ENCODE measurements at regions not wholly inside any gene's neighbourhood (a gene's known extent, or its start where the extent isn't known, plus 50 kb on each side); places are given as distances from the start of the nearest gene placed in this dataset.

DNA sequence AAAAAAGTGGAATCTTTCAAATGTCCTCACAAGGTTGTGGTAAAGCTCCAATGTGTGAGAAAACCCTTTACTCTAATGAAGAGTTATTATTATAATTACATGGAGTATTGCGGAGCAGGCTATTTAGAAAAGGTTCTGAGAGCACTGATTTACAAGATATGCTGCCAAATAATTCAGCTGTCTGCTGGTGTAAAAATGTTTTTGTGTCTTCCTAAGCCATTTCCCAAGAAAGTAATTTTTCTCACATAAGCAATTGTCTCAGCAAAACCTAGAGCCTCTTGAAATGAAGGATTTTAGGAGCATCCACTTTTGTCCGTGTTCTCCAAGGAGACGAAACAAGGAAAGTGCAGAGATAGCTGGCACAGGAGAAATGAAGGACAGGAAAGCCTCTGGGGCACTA lies 229.6 kb upstream of the STARD13 start:
- intact Hi-C loops (cut with DNase I): no loop called here
- TF ChIP-seq, protein P1, sequence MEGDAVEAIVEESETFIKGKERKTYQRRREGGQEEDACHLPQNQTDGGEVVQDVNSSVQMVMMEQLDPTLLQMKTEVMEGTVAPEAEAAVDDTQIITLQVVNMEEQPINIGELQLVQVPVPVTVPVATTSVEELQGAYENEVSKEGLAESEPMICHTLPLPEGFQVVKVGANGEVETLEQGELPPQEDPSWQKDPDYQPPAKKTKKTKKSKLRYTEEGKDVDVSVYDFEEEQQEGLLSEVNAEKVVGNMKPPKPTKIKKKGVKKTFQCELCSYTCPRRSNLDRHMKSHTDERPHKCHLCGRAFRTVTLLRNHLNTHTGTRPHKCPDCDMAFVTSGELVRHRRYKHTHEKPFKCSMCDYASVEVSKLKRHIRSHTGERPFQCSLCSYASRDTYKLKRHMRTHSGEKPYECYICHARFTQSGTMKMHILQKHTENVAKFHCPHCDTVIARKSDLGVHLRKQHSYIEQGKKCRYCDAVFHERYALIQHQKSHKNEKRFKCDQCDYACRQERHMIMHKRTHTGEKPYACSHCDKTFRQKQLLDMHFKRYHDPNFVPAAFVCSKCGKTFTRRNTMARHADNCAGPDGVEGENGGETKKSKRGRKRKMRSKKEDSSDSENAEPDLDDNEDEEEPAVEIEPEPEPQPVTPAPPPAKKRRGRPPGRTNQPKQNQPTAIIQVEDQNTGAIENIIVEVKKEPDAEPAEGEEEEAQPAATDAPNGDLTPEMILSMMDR (IDR thresholded peaks at IDR 0.05): no peak
- H3K4me1 ChIP-seq: peaks cover 9% of the 10 kb centered on the region
- DNase-seq (no peak), ATAC-seq (no peak)
- H3K27ac ChIP-seq: no peak overlapping the region
- H3K4me3 ChIP-seq: no peak overlapping the region
- no peaks in the 10 kb centered on the region for H3K36me3 ChIP-seq
- H3K27me3 ChIP-seq: no peaks in the 10 kb centered on the region
- H3K9me3 ChIP-seq: no peaks in the 10 kb centered on the region

DNA sequence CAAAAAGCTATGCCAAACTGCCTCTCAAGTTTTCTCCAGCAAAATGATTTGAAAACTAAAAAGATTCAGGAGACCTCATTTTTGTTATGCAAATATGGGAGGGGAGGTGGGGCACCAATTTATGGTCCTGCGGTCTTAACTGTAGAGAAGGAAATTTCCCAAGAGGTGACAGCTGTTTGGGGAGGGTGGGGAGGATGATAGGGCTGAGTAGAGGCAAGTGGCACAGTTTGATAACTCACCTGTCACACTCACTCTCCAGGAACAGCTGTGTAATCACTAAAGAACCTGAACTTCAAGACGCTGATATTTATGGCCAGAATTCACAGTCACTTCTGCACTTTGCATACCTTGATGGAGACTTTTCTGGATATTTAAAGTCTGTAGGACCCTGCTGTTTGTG lies 232.9 kb upstream of the STARD13 start:
- Histone ChIP-seq H3K9me3 (no peaks in the 10 kb centered on the region), H3K27ac (no peak overlapping the region), H3K4me3 (no peak overlapping the region), H3K36me3 (no peaks in the 10 kb centered on the region), H3K4me1 (no peaks in the 10 kb centered on the region), H3K27me3 (no peaks in the 10 kb centered on the region)
- TF ChIP-seq, protein P1 (IDR thresholded peaks at IDR 0.05): no peak
- intact Hi-C loops (cut with DNase I): no loop called here
- ATAC-seq: no peak
- no peak for DNase-seq

DNA sequence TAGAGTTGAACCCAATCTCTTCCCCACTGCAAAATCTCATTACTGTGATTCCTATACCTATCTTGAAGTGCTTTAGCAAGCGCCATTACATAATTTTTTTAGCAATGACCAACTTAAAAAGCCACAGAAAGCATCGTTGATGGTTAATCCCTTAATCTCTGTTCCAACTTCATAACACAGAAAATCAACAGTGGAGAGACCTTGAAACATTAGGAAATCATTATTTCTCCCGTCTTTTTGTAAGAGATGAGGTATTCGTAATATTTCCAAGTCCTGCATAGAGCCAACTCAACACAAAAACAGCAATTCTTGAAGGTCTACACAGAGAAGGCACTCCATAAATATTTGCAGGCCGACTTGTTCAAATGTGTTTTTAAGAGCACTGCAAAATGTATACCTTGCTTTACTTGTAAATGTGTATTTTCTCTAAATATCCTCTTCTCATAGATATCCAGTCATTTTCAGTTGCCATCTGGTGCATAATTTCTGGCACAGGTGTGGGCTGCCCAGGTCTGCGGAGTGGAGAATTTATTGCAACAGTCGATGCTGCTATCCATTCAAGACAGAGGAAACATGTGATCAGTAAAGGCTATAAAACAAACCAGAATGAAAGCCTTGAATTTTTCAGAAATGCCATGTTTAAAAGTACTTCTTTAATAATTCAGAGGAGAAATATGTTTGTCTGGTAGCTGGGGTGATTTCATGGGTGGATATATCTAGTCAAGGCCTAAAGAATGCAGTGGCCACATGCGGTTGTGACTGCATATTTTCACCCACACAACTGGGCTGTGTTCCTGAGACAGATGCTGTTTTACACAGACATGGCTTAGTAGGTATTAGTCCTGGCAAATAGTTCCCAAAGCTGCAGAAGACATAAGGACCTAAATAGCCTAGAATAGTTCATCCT lies 234.3 kb upstream of the STARD13 start:
- H3K9me3 ChIP-seq: no peaks in the 10 kb centered on the region
- no peak overlapping the region for H3K4me3 ChIP-seq
- TF ChIP-seq, protein P1 (IDR thresholded peaks at IDR 0.05): no peak
- intact Hi-C loops (cut with DNase I): no loop called here
- no peaks in the 10 kb centered on the region for H3K4me1 ChIP-seq
- H3K27ac ChIP-seq: no peak overlapping the region
- DNase-seq (no peak), ATAC-seq (no peak)
- no peaks in the 10 kb centered on the region for H3K36me3 ChIP-seq
- no peaks in the 10 kb centered on the region for H3K27me3 ChIP-seq

DNA sequence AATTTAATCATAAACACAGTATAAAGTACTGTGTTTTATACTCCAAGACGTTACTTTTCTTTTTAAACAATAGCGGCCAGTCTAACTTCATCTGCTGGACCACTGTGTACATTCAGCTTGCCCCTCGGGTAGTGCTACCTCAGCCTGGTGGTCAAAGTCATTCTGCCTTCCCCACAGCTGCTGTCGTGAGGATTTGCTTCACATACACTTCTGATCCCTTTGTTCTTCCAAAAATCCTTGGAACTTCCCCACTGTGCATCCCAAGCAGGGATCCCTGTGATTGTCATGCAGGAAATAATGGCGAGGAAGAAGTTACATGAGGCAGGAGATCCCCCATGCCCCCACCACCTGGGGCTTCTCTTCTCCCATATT lies 234.9 kb upstream of the STARD13 start:
- no peaks in the 10 kb centered on the region for H3K4me1 ChIP-seq
- intact Hi-C loops (cut with DNase I): no loop called here

DNA sequence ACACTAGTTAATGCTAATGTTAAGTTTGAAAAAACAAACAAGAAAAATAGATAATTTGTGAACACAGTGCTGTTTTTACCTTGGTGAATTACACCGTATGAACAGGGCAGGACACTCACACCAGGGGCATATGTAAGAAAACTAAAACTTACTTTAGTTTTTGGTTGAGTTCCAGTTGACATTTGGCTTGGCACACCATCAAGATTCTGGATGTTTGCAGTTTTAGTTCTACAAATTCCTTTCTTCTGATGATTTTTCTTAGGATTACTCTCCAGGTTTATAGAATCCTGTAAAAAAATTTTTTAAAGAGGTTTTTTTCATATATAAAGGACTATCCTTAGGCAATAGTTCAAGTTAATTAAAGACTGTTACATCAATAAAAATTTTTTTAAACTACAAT lies 238.5 kb upstream of the STARD13 start:
- Histone ChIP-seq H3K4me1 (peaks cover 5% of the 10 kb centered on the region), H3K4me3 (no peak overlapping the region), H3K36me3 (no peaks in the 10 kb centered on the region), H3K27me3 (no peaks in the 10 kb centered on the region), H3K27ac (no peak overlapping the region), H3K9me3 (no peaks in the 10 kb centered on the region)
- TF ChIP-seq, protein P1 (IDR thresholded peaks at IDR 0.05): no peak
- DNase-seq: no peak
- intact Hi-C loops (cut with DNase I): no loop called here
- ATAC-seq: no peak

More for the DNA sequence above, 234.9 kb upstream of the STARD13 start:
- no peak overlapping the region for H3K4me3 ChIP-seq
- H3K27me3 ChIP-seq: no peaks in the 10 kb centered on the region
- TF ChIP-seq, protein P1 (IDR thresholded peaks at IDR 0.05): no peak
- H3K9me3 ChIP-seq: no peaks in the 10 kb centered on the region
- no peak overlapping the region for H3K27ac ChIP-seq
- no peaks in the 10 kb centered on the region for H3K36me3 ChIP-seq
- DNase-seq: no peak
- no peak for ATAC-seq

Measured in upper lobe of right lung (tissue), 1 donor.